SK-N-SH (cell line): ENCODE measurements at regions not wholly inside any gene's neighbourhood (a gene's known extent, or its start where the extent isn't known, plus 50 kb on each side); places are given as distances from the start of the nearest gene placed in this dataset.
"Not testable (repeated sequence)": the region's sequence is repeated elsewhere in the genome, so short reads cannot be mapped to it uniquely, and the experiment has no call there.

Source experiments
- CTCF ChIA-PET: fragments of 300-600, 350-600 bp; formaldehyde crosslinking; extraction: SDS; loops from one replicate; lab custom pipeline; 2021; lab: Yijun Ruan, JAX
- POLR2A ChIA-PET: fragments of 350-600 bp; sonication (Branson Sonifier 250); formaldehyde crosslinking; extraction: SDS; loops from one replicate; lab custom pipeline; 2020; ENCODE audit warnings: antibody characterized with exemption, inconsistent platforms; lab: Yijun Ruan, JAX
- DNase-seq: peaks from one replicate; pipeline ENCODE4 v3.0.0; 2012
- H2AFZ ChIP-seq: fragments of 200-600 bp; sonication (generic); 2 replicates; pipeline ENCODE4 v1.8.1; 2016; ENCODE audit warnings: antibody characterized with exemption, mild to moderate bottlenecking, low read depth
- H3F3A ChIP-seq: fragments of 200-600 bp; sonication (generic); replicated peaks from 2 replicates; pipeline ENCODE3; 2016; ENCODE audit warnings: antibody characterized with exemption, mild to moderate bottlenecking; ENCODE audit not compliant: insufficient read depth
- H3K27ac ChIP-seq, 2 experiments: fragments of 200-500 bp in 1 of 2; fragments of 200-600 bp in 1 of 2; sonication (Bioruptor generic) in 1 of 2; sonication (generic), shearing (Covaris generic) in 1 of 2; 2 replicates each; pipeline versions ENCODE4 v1.5.1 to v1.6.1; 2014 to 2016; ENCODE audit warnings: low read depth in 2 of 2, inconsistent platforms in 1 of 2, low read length in 1 of 2, mild to moderate bottlenecking in 1 of 2, mixed read lengths in 1 of 2
- H3K27me3 ChIP-seq: fragments of 200-600 bp; sonication (generic), shearing (Covaris generic); 2 replicates; pipeline ENCODE4 v1.6.1; 2016; ENCODE audit warnings: mixed run types; ENCODE audit not compliant: insufficient read depth
- H3K36me3 ChIP-seq, 2 experiments: fragments of 200-500 bp in 1 of 2; fragments of 200-600 bp in 1 of 2; sonication (Bioruptor generic) in 1 of 2; sonication (generic) in 1 of 2; replicated peaks in 1 of 2; 2 replicates each; pipeline versions ENCODE3 to v1.5.1; 2014 to 2016; ENCODE audit warnings: low read length in 1 of 2, mild to moderate bottlenecking in 1 of 2; ENCODE audit not compliant: insufficient read depth in 2 of 2, control insufficient read depth in 1 of 2
- H3K4me1 ChIP-seq, 2 experiments: fragments of 200-500 bp in 1 of 2; fragments of 200-600 bp in 1 of 2; sonication (Bioruptor generic) in 1 of 2; sonication (generic), shearing (Covaris generic) in 1 of 2; 2 replicates each; pipeline versions ENCODE4 v1.5.1 to v1.6.1; 2014 to 2016; ENCODE audit warnings: low read depth in 1 of 2, low read length in 1 of 2, mixed run types in 1 of 2; ENCODE audit not compliant: insufficient read depth in 2 of 2, control insufficient read depth in 1 of 2
- H3K4me2 ChIP-seq: fragments of 200-600 bp; sonication (generic), shearing (Covaris generic); 2 replicates; pipeline ENCODE4 v1.6.1; 2017; ENCODE audit warnings: mixed run types
- H3K4me3 ChIP-seq, 2 experiments: fragments of 200-500 bp in 1 of 2; fragments of 200-600 bp in 1 of 2; sonication (Bioruptor generic) in 1 of 2; sonication (generic), shearing (Covaris generic) in 1 of 2; 2 replicates each; pipeline versions ENCODE4 v1.5.1 to v1.8.1; 2014 to 2016; ENCODE audit warnings: low read depth in 2 of 2, inconsistent platforms in 1 of 2, low read length in 1 of 2, mild to moderate bottlenecking in 1 of 2, mixed read lengths in 1 of 2, moderate library complexity in 1 of 2
- H3K79me2 ChIP-seq: fragments of 200-600 bp; sonication (generic); 2 replicates; pipeline ENCODE4 v1.8.1; 2017; ENCODE audit warnings: mild to moderate bottlenecking; ENCODE audit not compliant: insufficient read depth
- H3K9ac ChIP-seq: fragments of 200-600 bp; sonication (generic); 2 replicates; pipeline ENCODE4 v1.6.1; 2017; ENCODE audit warnings: mixed run types
- H3K9me2 ChIP-seq: fragments of 200-600 bp; sonication (generic); 2 replicates; pipeline ENCODE4 v1.6.1; 2017; ENCODE audit warnings: mixed run types
- H3K9me3 ChIP-seq: fragments of 200-600 bp; sonication (generic); 2 replicates; pipeline ENCODE4 v1.6.1; 2017; ENCODE audit warnings: mixed run types, mild to moderate bottlenecking, moderate library complexity
- H4K20me1 ChIP-seq: fragments of 200-600 bp; sonication (generic); 2 replicates; pipeline ENCODE4 v1.6.1; 2017; ENCODE audit warnings: mild to moderate bottlenecking, mixed run types; ENCODE audit not compliant: insufficient read depth
- EP300 ChIP-seq, 2 experiments: IDR thresholded peaks; 2 replicates each; pipeline versions ENCODE4 v1.4.0 to v1.6.1; 2012; ENCODE audit warnings: borderline replicate concordance in 1 of 2, low read depth in 1 of 2, low read length in 1 of 2
- FOSL2 ChIP-seq: IDR thresholded peaks from 2 replicates; pipeline ENCODE4 v1.4.0; 2012; ENCODE audit warnings: low read depth, mild to moderate bottlenecking, moderate library complexity, borderline replicate concordance
- FOXM1 ChIP-seq: IDR thresholded peaks from 2 replicates; pipeline ENCODE4 v1.4.0; 2012; ENCODE audit warnings: low read depth, mild to moderate bottlenecking
- GATA2 ChIP-seq: sonication (generic); formaldehyde crosslinking; IDR thresholded peaks from 2 replicates; pipeline ENCODE4 v1.5.0; 2020; ENCODE audit warnings: mild to moderate bottlenecking, missing genetic modification reagents
- MXI1 ChIP-seq: IDR thresholded peaks from 2 replicates; pipeline ENCODE4 v1.6.1; 2012; ENCODE audit warnings: mild to moderate bottlenecking, low read depth, low read length, improper control_type of control experiment
- POLR2AphosphoS5 ChIP-seq: IDR thresholded peaks from 2 replicates; pipeline ENCODE4 v1.6.1; 2012; ENCODE audit warnings: low read depth, low read length
- RAD21 ChIP-seq: IDR thresholded peaks from 2 replicates; pipeline ENCODE4 v1.6.1; 2012; ENCODE audit warnings: mild to moderate bottlenecking, low read length
- SMC3 ChIP-seq: IDR thresholded peaks from 2 replicates; pipeline ENCODE4 v1.6.1; 2012; ENCODE audit warnings: low read depth, low read length, improper control_type of control experiment
- WGBS: methylation state at CpG from one replicate; pipeline ENCODE4 v1.1.6; 2017; ENCODE audit warnings: low lambda C conversion rate; 5-methylcytosine and 5-hydroxymethylcytosine counted together
- TF ChIP-seq, protein P1 (sequence below): fragments of 150-350 bp; IDR thresholded peaks from 2 replicates; pipeline ENCODE4 v1.6.1; 2017; ENCODE audit warnings: antibody characterized with exemption, low read length, low read depth, borderline replicate concordance
- TF ChIP-seq, protein P2 (sequence below): fragments of 150-350 bp; IDR thresholded peaks from 2 replicates; pipeline ENCODE4 v1.6.1; 2016; ENCODE audit warnings: mild to moderate bottlenecking, low read depth, low read length
- TF ChIP-seq, protein P3 (sequence below): IDR thresholded peaks from 2 replicates; pipeline ENCODE4 v1.6.1; 2012; ENCODE audit warnings: mild to moderate bottlenecking, low read depth, low read length, moderate library complexity
- TF ChIP-seq, protein P4 (sequence below): fragments of 200-600 bp; sonication (generic); IDR thresholded peaks from 2 replicates; pipeline ENCODE4 v1.6.1; 2017; ENCODE audit warnings: antibody characterized with exemption, mild to moderate bottlenecking, moderate library complexity

DNA sequence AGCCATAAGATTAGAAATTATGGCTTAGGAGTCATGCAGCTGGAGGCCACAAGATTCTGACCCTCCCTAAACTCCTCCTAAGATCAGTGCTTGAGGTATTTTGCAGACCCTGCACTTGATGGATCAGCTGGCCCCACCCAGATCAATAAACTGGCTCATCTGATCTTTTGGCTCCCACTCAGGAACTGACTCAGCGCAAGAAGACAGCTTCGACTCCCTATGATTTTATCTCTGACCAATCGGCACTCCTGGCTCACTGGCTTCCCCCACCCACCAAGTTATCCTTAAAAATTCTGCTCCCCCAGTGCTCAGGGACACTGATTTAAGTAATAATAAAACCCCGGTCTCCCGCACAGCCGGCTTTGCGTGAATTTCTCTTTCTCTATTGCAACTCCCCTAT lies 151.5 kb upstream of the TSC22D1 start:
- Histone ChIP-seq H2AFZ (0 out of 2 replicates have a peak overlapping the region, but pooled peaks have one; percentile 35), H3K4me2 (0 out of 2 replicates have a peak overlapping the region, but pooled peaks have one; percentile 7)
- H3F3A ChIP-seq, POLR2A ChIA-PET, H3K27ac ChIP-seq, H3K4me3 ChIP-seq, H3K79me2 ChIP-seq, H3K36me3 ChIP-seq, H3K9ac ChIP-seq, DNase-seq, H3K9me3 ChIP-seq, CTCF ChIA-PET, H4K20me1 ChIP-seq, H3K4me1 ChIP-seq, H3K27me3 ChIP-seq, H3K9me2 ChIP-seq: not testable (repeated sequence)
- peak; percentile 8; the same call in 1 of the 2 replicates for TF ChIP-seq FOSL2
- WGBS = 68% methylated on average over 7 of the region's 7 CpGs

DNA sequence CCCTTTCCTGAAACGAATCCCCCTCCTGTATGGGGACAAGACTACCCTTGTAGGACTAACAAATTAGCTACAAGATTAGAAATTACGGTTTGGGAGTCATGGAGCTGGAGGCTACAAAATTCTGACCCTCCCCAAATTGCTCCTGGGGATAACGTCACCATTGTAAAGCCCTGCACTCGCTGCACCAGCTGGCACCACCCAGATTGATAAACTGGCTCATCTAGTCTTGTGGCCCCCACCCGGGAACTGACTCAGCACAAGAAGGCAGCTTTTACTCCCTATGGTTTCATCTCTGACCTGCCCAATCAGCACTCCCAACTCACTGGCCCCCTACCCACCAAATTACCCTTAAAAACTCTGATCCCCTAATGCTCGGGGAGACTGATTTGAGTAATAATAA lies 150.6 kb upstream of the TSC22D1 start:
- 0 out of 4 replicates have a peak, but pooled peaks cover 0 to 6% of the 10 kb centered on the region in 2 experiments for H3K4me1 ChIP-seq
- no peak overlapping the region for H3K4me2 ChIP-seq
- no peak overlapping the region for H3K4me3 ChIP-seq
- 92% methylated on average over 6 of the region's 6 CpGs for WGBS
- POLR2A ChIA-PET = no interaction called here
- no peak overlapping the region for H3K27ac ChIP-seq
- H3K9me3 ChIP-seq = 0 out of 2 replicates have a peak, but pooled peaks cover under 1% of the 10 kb centered on the region
- no peaks in the 10 kb centered on the region for H3K79me2 ChIP-seq
- TF ChIP-seq, protein P1, sequence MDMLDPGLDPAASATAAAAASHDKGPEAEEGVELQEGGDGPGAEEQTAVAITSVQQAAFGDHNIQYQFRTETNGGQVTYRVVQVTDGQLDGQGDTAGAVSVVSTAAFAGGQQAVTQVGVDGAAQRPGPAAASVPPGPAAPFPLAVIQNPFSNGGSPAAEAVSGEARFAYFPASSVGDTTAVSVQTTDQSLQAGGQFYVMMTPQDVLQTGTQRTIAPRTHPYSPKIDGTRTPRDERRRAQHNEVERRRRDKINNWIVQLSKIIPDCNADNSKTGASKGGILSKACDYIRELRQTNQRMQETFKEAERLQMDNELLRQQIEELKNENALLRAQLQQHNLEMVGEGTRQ = no peak
- TF ChIP-seq GATA2 (CRISPR knock-in tag) (no peak), EP300 (IDR thresholded peaks at IDR 0.05; ENCODE audit: borderline replicate concordance in 1 of 2, low read depth in 1 of 2, low read length in 1 of 2) (no peak), MXI1 (no peak), FOXM1 (no peak), RAD21 (no peak), SMC3 (no peak), POLR2AphosphoS5 (no peak)
- TF ChIP-seq, protein P2, sequence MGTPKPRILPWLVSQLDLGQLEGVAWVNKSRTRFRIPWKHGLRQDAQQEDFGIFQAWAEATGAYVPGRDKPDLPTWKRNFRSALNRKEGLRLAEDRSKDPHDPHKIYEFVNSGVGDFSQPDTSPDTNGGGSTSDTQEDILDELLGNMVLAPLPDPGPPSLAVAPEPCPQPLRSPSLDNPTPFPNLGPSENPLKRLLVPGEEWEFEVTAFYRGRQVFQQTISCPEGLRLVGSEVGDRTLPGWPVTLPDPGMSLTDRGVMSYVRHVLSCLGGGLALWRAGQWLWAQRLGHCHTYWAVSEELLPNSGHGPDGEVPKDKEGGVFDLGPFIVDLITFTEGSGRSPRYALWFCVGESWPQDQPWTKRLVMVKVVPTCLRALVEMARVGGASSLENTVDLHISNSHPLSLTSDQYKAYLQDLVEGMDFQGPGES = no peak
- TF ChIP-seq, protein P3, sequence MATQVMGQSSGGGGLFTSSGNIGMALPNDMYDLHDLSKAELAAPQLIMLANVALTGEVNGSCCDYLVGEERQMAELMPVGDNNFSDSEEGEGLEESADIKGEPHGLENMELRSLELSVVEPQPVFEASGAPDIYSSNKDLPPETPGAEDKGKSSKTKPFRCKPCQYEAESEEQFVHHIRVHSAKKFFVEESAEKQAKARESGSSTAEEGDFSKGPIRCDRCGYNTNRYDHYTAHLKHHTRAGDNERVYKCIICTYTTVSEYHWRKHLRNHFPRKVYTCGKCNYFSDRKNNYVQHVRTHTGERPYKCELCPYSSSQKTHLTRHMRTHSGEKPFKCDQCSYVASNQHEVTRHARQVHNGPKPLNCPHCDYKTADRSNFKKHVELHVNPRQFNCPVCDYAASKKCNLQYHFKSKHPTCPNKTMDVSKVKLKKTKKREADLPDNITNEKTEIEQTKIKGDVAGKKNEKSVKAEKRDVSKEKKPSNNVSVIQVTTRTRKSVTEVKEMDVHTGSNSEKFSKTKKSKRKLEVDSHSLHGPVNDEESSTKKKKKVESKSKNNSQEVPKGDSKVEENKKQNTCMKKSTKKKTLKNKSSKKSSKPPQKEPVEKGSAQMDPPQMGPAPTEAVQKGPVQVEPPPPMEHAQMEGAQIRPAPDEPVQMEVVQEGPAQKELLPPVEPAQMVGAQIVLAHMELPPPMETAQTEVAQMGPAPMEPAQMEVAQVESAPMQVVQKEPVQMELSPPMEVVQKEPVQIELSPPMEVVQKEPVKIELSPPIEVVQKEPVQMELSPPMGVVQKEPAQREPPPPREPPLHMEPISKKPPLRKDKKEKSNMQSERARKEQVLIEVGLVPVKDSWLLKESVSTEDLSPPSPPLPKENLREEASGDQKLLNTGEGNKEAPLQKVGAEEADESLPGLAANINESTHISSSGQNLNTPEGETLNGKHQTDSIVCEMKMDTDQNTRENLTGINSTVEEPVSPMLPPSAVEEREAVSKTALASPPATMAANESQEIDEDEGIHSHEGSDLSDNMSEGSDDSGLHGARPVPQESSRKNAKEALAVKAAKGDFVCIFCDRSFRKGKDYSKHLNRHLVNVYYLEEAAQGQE = no peak
- TF ChIP-seq, protein P4, sequence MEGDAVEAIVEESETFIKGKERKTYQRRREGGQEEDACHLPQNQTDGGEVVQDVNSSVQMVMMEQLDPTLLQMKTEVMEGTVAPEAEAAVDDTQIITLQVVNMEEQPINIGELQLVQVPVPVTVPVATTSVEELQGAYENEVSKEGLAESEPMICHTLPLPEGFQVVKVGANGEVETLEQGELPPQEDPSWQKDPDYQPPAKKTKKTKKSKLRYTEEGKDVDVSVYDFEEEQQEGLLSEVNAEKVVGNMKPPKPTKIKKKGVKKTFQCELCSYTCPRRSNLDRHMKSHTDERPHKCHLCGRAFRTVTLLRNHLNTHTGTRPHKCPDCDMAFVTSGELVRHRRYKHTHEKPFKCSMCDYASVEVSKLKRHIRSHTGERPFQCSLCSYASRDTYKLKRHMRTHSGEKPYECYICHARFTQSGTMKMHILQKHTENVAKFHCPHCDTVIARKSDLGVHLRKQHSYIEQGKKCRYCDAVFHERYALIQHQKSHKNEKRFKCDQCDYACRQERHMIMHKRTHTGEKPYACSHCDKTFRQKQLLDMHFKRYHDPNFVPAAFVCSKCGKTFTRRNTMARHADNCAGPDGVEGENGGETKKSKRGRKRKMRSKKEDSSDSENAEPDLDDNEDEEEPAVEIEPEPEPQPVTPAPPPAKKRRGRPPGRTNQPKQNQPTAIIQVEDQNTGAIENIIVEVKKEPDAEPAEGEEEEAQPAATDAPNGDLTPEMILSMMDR = no peak
- no peaks in the 10 kb centered on the region for H3K36me3 ChIP-seq
- DNase-seq = no peak
- H3F3A ChIP-seq = no peaks in the 10 kb centered on the region
- H3K27me3 ChIP-seq = no peaks in the 10 kb centered on the region
- H3K9me2 ChIP-seq = no peaks in the 10 kb centered on the region
- H3K9ac ChIP-seq = no peak overlapping the region
- H2AFZ ChIP-seq = peak overlapping the region; percentile 71; the same call in 1 of the 2 replicates
- CTCF ChIA-PET = interaction anchor here (0.6 kb wide), 1 partner anchor 557 kb away, joined by 3 read pairs; no protein-coding TSS in a partner anchor
- H4K20me1 ChIP-seq = no peaks in the 10 kb centered on the region
